Muscle of back (tissue), 3 donors: ENCODE measurements at regions not wholly inside any gene's neighbourhood (a gene's known extent, or its start where the extent isn't known, plus 50 kb on each side); places are given as distances from the start of the nearest gene placed in this dataset.
"Not testable (repeated sequence)": the region's sequence is repeated elsewhere in the genome, so short reads cannot be mapped to it uniquely, and the experiment has no call there.

Experiments used
- DNase-seq, 3 donors: peaks; one replicate each; pipeline versions ENCODE4 v3.0.0 to v3.0.0-alpha.2; 2013

DNA sequence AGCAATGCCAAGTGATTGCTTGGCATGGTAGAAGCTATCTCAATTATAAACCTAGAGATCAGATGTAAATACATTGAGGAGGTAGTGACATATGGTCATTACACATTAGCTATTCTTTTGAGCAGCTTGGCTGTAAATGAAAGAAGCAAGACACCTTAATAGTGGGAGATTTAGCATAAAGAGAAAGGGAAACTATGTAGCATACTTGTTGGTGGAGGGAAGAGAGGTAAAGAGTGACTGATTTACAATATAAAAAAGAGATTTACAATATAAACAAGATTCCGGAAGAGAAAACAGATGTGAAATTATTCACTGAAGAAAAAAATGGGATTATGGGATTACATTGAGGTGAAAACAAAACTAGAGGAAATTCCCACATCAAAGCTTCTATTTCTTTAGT, 2009.6 kb downstream of the OLFM4 start:
- DNase-seq: no peak

DNA sequence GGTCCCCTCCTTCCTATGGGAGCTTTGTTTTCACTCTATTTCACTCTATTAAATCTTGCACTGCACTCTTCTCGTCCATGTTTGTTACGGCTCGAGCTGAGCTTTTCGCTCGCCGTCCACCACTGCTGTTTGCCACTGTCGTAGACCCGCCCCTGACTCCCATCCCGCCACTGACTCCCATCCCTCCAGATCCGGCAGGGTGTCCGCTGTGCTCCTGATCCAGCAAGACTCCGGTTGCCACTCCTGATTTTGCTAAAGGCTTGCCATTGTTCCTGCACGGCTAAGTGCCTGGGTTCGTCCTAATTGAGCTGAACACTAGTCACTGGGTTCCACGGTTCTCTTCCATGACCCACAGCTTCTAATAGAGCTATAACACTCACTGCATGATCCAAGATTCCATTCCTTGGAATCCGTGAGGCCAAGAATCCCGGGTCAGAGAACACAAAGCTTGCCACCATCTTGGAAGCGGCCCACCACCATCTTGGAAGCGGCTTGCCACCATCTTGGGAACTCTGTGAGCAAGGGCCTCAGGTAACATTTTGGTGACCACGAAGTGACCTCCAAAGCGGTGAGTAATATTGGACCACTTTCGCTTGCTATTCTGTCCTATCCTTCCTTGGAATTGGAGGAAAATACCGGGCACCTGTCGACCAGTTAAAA, 2025.4 kb downstream of the OLFM4 start:
- DNase-seq: not testable (repeated sequence)

DNA sequence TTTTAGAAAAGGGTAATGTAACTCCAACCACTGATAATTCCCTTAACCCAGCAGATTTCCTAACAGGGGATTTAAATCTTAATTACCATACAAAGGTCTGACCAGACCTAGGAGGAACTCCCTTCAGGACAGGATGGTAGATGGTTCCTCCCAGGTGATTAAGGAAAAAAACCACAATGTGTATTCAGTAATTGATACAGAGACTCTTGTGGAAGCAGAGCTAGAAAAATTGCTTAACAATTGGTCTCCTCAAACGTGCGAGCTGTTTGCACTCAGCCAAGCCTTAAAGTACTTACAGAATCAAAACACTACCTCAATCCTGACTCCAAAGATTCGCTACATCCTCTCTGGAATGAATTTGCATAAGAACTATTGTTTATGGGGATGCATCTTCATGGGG, 2027.1 kb downstream of the OLFM4 start:
- DNase-seq: not testable (repeated sequence)

DNA sequence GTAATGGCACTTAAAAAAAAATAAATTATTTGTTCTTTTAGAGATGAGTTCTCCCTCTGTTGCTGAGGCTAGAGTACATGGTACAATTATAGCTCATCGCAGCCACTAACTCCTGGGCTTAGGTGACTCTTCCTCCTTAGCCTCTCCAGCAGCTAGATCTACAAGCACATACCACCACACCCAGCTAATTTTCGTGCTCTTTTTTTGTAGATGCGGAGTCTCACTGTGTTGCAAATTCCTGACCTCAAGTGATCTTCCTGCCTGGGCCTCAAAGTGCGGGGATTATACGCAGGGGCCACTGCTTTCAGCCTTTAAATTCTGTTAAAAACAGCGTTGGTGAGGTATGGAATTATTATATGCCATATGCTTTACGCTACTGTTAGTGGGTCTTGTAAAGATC, 2034.0 kb downstream of the OLFM4 start:
- DNase-seq: no peak

DNA sequence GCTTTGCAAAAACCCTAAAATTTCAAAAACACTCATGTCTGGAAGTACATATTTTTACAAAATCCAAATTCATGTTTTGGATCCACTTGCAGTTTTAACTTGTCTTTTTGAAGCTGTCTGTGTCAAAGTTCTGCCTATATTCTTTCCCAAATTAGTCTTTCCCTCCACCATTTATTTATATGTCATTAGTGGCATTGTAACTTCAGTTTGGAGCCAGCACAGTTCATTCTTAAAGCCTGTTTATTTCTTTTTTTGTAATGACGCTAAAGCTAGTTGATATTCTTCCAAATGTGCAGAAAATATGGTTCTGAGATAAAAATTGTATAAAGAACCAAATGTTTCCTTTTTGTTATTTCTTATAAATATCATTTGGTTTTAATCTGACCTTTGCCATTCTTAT, 2039.3 kb downstream of the OLFM4 start:
- DNase-seq: peak in 2 of 3 donors; percentile 6 to 22

- no peak for DNase-seq
Observed at GRCh38 chr13:55069746-55070145, 2041.1 kb downstream of the OLFM4 start.

DNA sequence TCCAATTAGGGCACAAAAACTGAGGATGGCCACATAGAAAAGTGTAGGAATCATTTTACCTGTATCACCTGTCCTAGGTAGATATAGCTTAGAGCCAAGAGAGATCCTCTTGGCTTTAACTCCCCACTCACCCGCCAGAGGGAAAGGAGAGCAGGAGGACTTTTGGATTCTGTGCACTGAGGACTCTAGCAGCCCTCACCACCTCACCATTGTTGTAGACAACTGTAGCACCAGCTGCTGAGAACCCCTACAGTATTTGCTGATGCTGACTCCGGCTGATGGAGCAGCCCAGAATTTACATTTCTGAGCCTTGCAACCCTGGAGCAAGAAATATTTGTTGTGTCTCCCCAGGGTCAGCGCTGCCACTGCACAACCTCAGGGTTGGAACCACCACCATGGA, 2044.4 kb downstream of the OLFM4 start:
- DNase-seq: no peak

GRCh38 chr13:55084630-55085029, 2056.0 kb downstream of the OLFM4 start:
- DNase-seq: no peak

GRCh38 chr13:55087085-55087484, 2053.6 kb upstream of the PRR20A start:
- no peak for DNase-seq

GRCh38 chr13:55090612-55091011, 2050.1 kb upstream of the PRR20A start:
- no peak for DNase-seq

DNA sequence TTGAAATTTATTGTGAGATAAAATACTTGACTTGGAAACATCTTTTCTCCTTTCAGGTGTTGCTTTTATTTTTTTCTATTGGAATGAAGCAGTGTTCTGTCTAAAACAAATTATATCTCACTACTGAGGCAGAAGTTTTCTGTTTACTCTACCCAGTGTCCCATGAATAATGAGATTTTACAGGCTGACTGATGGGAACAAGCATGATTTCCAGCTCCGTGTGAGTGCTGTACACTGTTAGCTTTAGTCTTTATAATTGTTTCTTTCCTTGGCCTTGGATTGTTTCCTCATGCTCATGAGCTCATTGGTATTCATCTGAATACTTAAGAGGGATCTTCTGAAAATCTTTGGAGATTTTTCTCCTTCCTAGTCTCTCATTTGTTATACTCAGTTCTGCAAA, 2049.5 kb upstream of the PRR20A start:
- DNase-seq: no peak

GRCh38 chr13:55106509-55106908, 2034.2 kb upstream of the PRR20A start:
- DNase-seq: no peak

GRCh38 chr13:55120631-55121030, 2020.1 kb upstream of the PRR20A start:
- DNase-seq: no peak

DNA sequence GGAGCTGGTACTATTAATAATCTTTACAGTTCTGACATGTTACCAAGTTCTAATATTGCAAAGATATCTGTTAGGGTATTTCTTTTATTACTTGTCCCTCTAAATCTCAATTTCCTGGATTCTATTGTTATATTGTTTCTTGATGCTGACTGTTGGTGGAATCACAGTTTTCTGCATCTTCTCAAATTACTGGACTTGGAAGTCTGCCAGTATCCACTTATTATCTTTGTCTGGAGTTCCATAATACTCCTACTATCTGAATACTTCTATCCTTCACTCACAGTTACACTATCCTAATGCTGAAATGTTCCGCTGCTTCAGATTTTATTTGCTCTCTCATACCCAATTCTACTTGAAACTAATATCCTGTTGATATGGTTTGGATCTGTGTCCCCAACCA, 1985.7 kb upstream of the PRR20A start:
- DNase-seq: no peak

DNA sequence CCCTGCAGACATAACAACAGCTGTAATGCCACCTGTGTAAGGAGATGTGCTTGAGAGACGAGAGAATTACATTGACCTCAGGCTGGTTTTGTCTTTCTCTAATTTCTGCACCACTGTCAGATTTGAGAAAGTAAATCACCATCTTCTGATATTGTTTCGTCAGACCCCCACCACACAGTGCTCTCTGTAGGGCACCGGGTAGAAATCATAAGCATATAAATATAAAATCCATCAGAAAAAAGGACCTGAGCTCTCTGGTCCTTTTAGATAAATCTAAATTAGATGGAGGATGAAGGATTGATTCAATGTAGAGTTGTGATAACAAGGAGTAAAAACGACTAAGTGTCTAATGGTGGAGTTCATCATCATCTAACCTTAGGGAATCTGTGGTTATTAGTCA, 1981.0 kb upstream of the PRR20A start:
- DNase-seq: no peak

- DNase-seq: no peak
Observed at GRCh38 chr13:55160867-55161266, 1979.9 kb upstream of the PRR20A start.

DNA sequence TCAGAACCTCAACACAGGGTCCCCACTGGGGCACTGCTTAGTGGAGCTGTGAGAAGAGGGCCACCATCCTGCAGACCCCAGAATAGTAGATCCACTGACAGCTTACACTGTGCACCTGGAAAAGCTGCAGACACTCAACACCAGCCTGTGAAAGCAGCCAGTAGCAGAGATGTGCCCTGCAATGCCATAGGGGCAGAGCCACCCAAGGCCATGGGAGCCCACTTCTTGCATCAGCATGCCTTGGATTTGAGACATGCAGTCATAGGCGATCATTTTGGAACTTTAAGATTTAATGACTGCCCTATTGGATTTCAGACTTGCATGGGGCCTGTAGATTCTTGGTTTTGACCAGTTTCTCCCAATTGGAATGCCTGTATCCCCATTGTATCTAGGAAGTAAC, 1962.1 kb upstream of the PRR20A start:
- DNase-seq: not testable (repeated sequence)

GRCh38 chr13:55190996-55191395, 1949.7 kb upstream of the PRR20A start:
- DNase-seq: no peak

GRCh38 chr13:55199134-55199533, 1941.6 kb upstream of the PRR20A start:
- DNase-seq: no peak

DNA sequence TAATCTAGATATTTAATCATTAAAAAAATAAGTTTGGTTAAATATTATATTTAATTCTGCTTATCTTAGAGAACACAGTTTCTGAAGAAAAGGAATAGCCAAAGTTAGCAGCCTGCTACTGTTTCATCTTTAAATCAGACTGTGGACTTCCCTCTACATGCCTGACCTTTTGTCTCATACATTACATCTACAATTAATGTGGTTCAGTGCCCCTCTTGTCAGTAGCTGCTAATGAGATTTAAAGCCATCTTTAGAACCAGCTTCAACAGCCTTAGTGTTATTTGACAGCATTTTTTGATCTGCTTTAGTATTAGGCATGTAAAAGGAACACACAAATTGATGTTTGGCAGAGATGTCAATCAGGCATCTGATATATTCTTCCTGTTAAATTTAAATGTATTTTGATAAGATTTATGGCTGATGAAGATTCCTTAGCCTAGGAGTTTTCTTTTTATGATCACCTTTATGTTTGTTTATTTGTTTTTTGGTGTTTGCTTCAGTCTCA, 1925.8 kb upstream of the PRR20A start:
- DNase-seq: no peak

GRCh38 chr13:55219538-55219937, 1921.2 kb upstream of the PRR20A start:
- no peak for DNase-seq

DNA sequence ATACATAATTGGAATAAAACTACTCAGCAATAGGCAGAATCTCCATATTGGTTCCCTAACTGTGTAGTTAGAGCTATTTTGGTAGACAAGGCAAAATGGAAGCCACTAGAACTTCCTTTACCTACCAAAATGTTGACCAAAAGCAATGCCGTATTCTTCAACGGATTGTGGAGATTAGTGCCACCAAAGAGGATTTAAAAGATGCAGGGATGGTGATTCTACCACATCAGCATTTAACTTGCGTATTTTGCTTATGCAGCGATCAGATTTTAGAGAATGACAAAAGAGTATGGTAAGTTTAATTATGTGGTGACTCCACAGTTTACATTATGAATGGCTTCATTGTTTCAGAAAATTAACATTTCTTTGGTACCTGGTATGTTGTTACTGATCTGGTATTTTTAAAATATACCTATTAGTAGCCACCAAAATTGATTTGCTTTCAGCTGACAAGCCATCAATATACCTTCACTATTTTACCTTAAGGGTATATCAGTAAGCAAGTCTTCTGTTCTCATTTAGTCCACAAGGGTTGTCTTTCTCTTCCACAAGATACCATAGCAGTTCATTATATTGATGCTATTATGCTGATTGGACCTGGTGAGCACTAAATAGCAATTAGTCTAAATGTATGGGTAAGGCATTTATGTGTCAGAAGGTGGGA, 1910.7 kb upstream of the PRR20A start:
- no peak for DNase-seq

GRCh38 chr13:55230570-55230908, 1910.2 kb upstream of the PRR20A start:
- DNase-seq: no peak

DNA sequence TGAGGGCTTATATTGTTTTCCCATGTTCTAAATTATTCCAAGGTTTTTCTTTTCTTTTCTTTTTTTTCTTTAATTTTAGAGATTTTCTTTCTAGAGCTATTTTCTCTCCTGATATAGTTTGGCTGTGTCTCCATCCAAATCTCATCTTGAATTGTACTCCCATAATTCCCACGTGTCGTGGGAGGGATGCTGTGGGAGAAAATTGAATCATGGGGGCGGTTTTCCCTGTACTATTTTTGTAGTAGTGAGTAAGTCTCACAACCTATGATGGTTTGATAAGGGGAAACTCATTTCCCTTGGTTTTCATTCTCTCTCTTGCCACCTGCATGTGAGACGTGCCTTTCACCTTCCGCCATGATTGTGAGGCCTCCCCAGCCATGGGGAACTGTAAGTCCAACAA, 1906.4 kb upstream of the PRR20A start:
- DNase-seq: no peak
